WTC11 (cell line): ENCODE measurements at regions not wholly inside any gene's neighbourhood (a gene's known extent, or its start where the extent isn't known, plus 50 kb on each side); places are given as distances from the start of the nearest gene placed in this dataset.

ENCODE experiments used
- ATAC-seq: fragments of 200-7000 bp; cut with Tn5 transposase; 2 replicates; pipeline ENCODE4 v1.10.0; 2021; ENCODE audit warnings: mild to moderate bottlenecking, moderate library complexity
- CTCF ChIA-PET: fragments of 300-600 bp; sonication (Branson Sonifier 250); formaldehyde crosslinking; loops from one replicate; lab custom pipeline; 2021; ENCODE audit warnings: antibody characterized with exemption; lab: Charles Lee
- POLR2A ChIA-PET: fragments of 350-600 bp; sonication (Branson Sonifier 250); formaldehyde crosslinking; loops from one replicate; lab custom pipeline; 2021; ENCODE audit warnings: antibody characterized with exemption; lab: Charles Lee
- DNase-seq: peaks from one replicate; pipeline ENCODE4 v3.0.0; 2021; ENCODE audit warnings: low spot score
- H3K27ac Mint-ChIP-seq: 2 replicates; pipeline ENCODE4 v1.8.0; 2021; ENCODE audit warnings: mixed read lengths
- H3K27me3 Mint-ChIP-seq: 2 replicates; pipeline ENCODE4 v1.8.0; 2021; ENCODE audit warnings: low read depth, mild to moderate bottlenecking, moderate library complexity, mixed read lengths
- H3K36me3 Mint-ChIP-seq: 2 replicates; pipeline ENCODE4 v1.8.0; 2021; ENCODE audit warnings: mixed read lengths
- H3K4me1 Mint-ChIP-seq: 2 replicates; pipeline ENCODE4 v1.8.0; 2022; ENCODE audit warnings: mixed read lengths
- H3K4me3 Mint-ChIP-seq: 2 replicates; pipeline ENCODE4 v1.8.0; 2021; ENCODE audit warnings: mild to moderate bottlenecking, moderate library complexity, mixed read lengths
- H3K9me3 Mint-ChIP-seq: 2 replicates; pipeline ENCODE4 v1.8.0; 2021; ENCODE audit warnings: mixed read lengths
- CDX4 ChIP-seq: fragments of 250-450 bp; sonication (Bioruptor Pico); IDR thresholded peaks from 2 replicates; pipeline ENCODE4 v1.9.0; 2021; ENCODE audit warnings: moderate library complexity, mild to moderate bottlenecking, inconsistent platforms, borderline replicate concordance
- FOXJ3 ChIP-seq: sonication (generic); formaldehyde crosslinking; IDR thresholded peaks from 2 replicates; pipeline ENCODE4 v1.9.0; 2021; ENCODE audit warnings: missing genetic modification reagents, mild to moderate bottlenecking, borderline replicate concordance
- FOXP1 ChIP-seq: sonication (generic); formaldehyde crosslinking; IDR thresholded peaks from 2 replicates; pipeline ENCODE4 v1.8.0; 2022; ENCODE audit warnings: missing genetic modification reagents, mild to moderate bottlenecking, moderate library complexity, borderline replicate concordance
- GRHL2 ChIP-seq: fragments of 250-450 bp; sonication (Bioruptor Pico); IDR thresholded peaks from 2 replicates; pipeline ENCODE4 v1.8.0; 2022; ENCODE audit warnings: mild to moderate bottlenecking, moderate library complexity; ENCODE audit not compliant: insufficient replicate concordance, severe bottlenecking
- MAX ChIP-seq: sonication (generic); formaldehyde crosslinking; IDR thresholded peaks from 2 replicates; pipeline ENCODE4 v1.8.0; 2022; ENCODE audit warnings: mild to moderate bottlenecking, missing genetic modification reagents
- MLX ChIP-seq: sonication (generic); formaldehyde crosslinking; IDR thresholded peaks from 2 replicates; pipeline ENCODE4 v1.8.1; 2023; ENCODE audit warnings: mild to moderate bottlenecking, missing genetic modification reagents, moderate library complexity
- MXD4 ChIP-seq: fragments of 250-450 bp; sonication (Bioruptor Pico); IDR thresholded peaks from 2 replicates; pipeline ENCODE4 v1.8.0; 2021; ENCODE audit warnings: mild to moderate bottlenecking, moderate library complexity, borderline replicate concordance
- NFE2L1 ChIP-seq: sonication (generic); formaldehyde crosslinking; IDR thresholded peaks from 2 replicates; pipeline ENCODE4 v1.8.1; 2023; ENCODE audit warnings: missing genetic modification reagents
- NFYB ChIP-seq: sonication (generic); formaldehyde crosslinking; conservative IDR thresholded peaks from 2 replicates; pipeline ENCODE4 v1.8.0; 2022; ENCODE audit warnings: low read depth, missing genetic modification reagents
- NR1H2 ChIP-seq: sonication (generic); formaldehyde crosslinking; IDR thresholded peaks from 2 replicates; pipeline ENCODE4 v1.9.0; 2021; ENCODE audit warnings: mild to moderate bottlenecking, moderate library complexity, missing genetic modification reagents
- PRDM15 ChIP-seq: sonication (generic); formaldehyde crosslinking; IDR thresholded peaks from 2 replicates; pipeline ENCODE4 v1.8.0; 2022; ENCODE audit warnings: missing genetic modification reagents
- STAT6 ChIP-seq: sonication (generic); formaldehyde crosslinking; conservative IDR thresholded peaks from 2 replicates; pipeline ENCODE4 v1.8.1; 2023; ENCODE audit warnings: mild to moderate bottlenecking, low read depth, missing genetic modification reagents, moderate library complexity
- TEAD1 ChIP-seq: sonication (generic); formaldehyde crosslinking; IDR thresholded peaks from 2 replicates; pipeline ENCODE4 v1.8.0; 2022; ENCODE audit warnings: mild to moderate bottlenecking, missing genetic modification reagents
- ZBTB43 ChIP-seq: sonication (generic); formaldehyde crosslinking; IDR thresholded peaks from 2 replicates; pipeline ENCODE4 v1.8.1; 2023; ENCODE audit warnings: mild to moderate bottlenecking, missing genetic modification reagents
- ZMAT4 ChIP-seq: fragments of 250-450 bp; sonication (Bioruptor Pico); IDR thresholded peaks from 2 replicates; pipeline ENCODE4 v1.9.0; 2021; ENCODE audit warnings: mild to moderate bottlenecking
- ZNF138 ChIP-seq: sonication (generic); formaldehyde crosslinking; conservative IDR thresholded peaks from 2 replicates; pipeline ENCODE4 v1.8.1; 2022; ENCODE audit warnings: mild to moderate bottlenecking, moderate library complexity, missing genetic modification reagents
- ZNF416 ChIP-seq: fragments of 250-450 bp; sonication (Bioruptor Pico); IDR thresholded peaks from 2 replicates; pipeline ENCODE4 v1.9.0; 2021; ENCODE audit warnings: mild to moderate bottlenecking, inconsistent platforms
- ZSCAN18 ChIP-seq: fragments of 250-450 bp; sonication (Bioruptor Pico); IDR thresholded peaks from 2 replicates; pipeline ENCODE4 v2.1.2; 2022; ENCODE audit warnings: mild to moderate bottlenecking, moderate library complexity

GRCh38 chr16:60914334-60914733 lies 1121.9 kb downstream of the CDH8 start:
- Mint-ChIP-seq H3K36me3 (no peaks in the 10 kb centered on the region), H3K4me1 (no peaks in the 10 kb centered on the region), H3K27ac (no peak overlapping the region), H3K4me3 (no peak overlapping the region), H3K27me3 (no peaks in the 10 kb centered on the region), H3K9me3 (peaks cover 8% of the 10 kb centered on the region; the same call in 1 of the 2 replicates)
- POLR2A ChIA-PET: no interaction called here
- no peak for TF ChIP-seq MAX (CRISPR knock-in tag)
- no peak for TF ChIP-seq NR1H2 (CRISPR knock-in tag)
- TF ChIP-seq ZNF138 (CRISPR knock-in tag): no peak
- no peak for TF ChIP-seq ZSCAN18 (CRISPR knock-in tag)
- TF ChIP-seq PRDM15 (CRISPR knock-in tag): no peak
- no peak for TF ChIP-seq MLX (CRISPR knock-in tag)
- no peak for TF ChIP-seq ZNF416 (CRISPR knock-in tag)
- no peak for TF ChIP-seq FOXJ3 (CRISPR knock-in tag)
- TF ChIP-seq FOXP1 (CRISPR knock-in tag): no peak
- TF ChIP-seq STAT6 (CRISPR knock-in tag): no peak
- no peak for TF ChIP-seq ZBTB43 (CRISPR knock-in tag)
- no peak for TF ChIP-seq CDX4 (CRISPR knock-in tag)
- no peak for TF ChIP-seq MXD4 (CRISPR knock-in tag)
- no peak for TF ChIP-seq GRHL2
- TF ChIP-seq ZMAT4: no peak
- TF ChIP-seq NFE2L1 (CRISPR knock-in tag): no peak
- TF ChIP-seq TEAD1 (CRISPR knock-in tag): no peak
- no peak for TF ChIP-seq NFYB (CRISPR knock-in tag)
- ATAC-seq (no peak), DNase-seq (no peak)
- CTCF ChIA-PET: no interaction called here
